ENCODE measurements at regions not wholly inside any gene's neighbourhood (a gene's known extent, or its start where the extent isn't known, plus 50 kb on each side); places are given as distances from the start of the nearest gene placed in this dataset.

DNA sequence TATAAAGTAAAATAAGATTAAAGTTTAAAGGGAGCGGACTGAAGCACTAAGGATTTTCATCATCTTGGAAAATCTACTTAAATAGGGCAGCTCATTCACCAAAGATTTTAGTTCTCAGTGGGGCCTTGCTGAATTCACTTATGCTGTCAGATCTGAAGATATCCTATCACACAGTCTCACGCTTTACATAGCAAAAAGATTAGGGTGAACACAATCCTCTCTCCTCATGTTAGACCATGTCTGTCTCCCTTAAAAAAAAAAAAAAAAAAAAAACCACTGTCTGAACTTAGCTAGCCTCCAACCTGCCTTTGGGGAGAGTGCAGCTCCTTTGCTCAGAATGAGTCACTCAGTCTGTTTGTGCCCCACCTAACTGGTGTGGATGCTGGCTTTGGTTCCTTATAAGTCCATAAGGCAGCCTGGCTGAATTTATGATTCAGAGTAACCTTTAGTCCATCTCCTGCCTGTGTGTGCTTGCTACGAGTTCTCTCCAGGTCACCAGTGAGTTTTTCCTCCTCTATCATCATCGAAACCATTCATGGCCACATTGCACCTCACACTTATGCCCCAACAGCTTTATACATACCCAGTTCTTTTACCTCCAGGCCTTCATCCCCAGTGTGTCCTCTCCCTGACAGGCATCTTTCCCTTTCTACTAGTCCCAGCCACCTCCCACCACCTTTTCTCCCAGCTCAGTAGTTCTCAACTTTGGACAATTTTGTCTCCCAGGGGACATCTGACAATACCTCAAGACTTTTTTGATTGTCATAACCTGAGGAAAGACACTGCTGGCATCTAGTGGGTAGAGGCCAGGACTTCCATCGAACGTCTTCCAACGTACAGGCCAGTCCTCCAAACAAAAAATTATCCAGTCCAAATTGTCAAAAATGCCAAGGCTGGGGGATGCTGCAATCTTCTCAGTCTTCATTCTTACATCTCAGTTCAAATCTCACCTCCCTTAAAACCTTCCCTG is 220.7 kb upstream of the EMCN start (continued):
- TF ChIP-seq, protein P1, sequence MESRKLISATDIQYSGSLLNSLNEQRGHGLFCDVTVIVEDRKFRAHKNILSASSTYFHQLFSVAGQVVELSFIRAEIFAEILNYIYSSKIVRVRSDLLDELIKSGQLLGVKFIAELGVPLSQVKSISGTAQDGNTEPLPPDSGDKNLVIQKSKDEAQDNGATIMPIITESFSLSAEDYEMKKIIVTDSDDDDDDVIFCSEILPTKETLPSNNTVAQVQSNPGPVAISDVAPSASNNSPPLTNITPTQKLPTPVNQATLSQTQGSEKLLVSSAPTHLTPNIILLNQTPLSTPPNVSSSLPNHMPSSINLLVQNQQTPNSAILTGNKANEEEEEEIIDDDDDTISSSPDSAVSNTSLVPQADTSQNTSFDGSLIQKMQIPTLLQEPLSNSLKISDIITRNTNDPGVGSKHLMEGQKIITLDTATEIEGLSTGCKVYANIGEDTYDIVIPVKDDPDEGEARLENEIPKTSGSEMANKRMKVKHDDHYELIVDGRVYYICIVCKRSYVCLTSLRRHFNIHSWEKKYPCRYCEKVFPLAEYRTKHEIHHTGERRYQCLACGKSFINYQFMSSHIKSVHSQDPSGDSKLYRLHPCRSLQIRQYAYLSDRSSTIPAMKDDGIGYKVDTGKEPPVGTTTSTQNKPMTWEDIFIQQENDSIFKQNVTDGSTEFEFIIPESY (IDR thresholded peaks at IDR 0.05; ENCODE audit: extremely low read depth, insufficient replicate concordance, low read length): no peak
- TF ChIP-seq SRF (IDR thresholded peaks at IDR 0.05; ENCODE audit: low read depth) (peak; percentile 86), ELF1 (IDR thresholded peaks at IDR 0.05; ENCODE audit: borderline replicate concordance, low read depth) (no peak), TCF7L2 (IDR thresholded peaks at IDR 0.05; ENCODE audit: borderline replicate concordance, extremely low read depth, insufficient read depth, insufficient read length) (no peak), FOSL1 (IDR thresholded peaks at IDR 0.05; ENCODE audit: low read depth) (peak; percentile 74)

GRCh38 chr4:100736641-100737451 is 219.0 kb upstream of the EMCN start:
- H2AFZ ChIP-seq (ENCODE audit: low read depth, low read length, poor library complexity, severe bottlenecking): peak overlapping the region; percentile 95
- no peak for ATAC-seq
- intact Hi-C loops (cut with micrococcal nuclease): no loop called here
- no peaks in the 10 kb centered on the region for H3K79me2 ChIP-seq (ENCODE audit: insufficient read depth, low read length)
- 0 out of 2 replicates have a peak, but pooled peaks have one; percentile 20 for TF ChIP-seq CBX3 (IDR thresholded peaks at IDR 0.05; ENCODE audit: low read depth)
- TF ChIP-seq ZNF274 (IDR thresholded peaks at IDR 0.05; ENCODE audit: low read depth, low read length): no peak
- no peak; the same call in 1 of the 2 replicates for TF ChIP-seq JUND (IDR thresholded peaks at IDR 0.05)
- TF ChIP-seq EGR1 (IDR thresholded peaks at IDR 0.05; ENCODE audit: low read depth): no peak
- TF ChIP-seq FOSL1 (IDR thresholded peaks at IDR 0.05; ENCODE audit: low read depth): peak; percentile 47; the same call in 1 of the 2 replicates
- TF ChIP-seq YY1 (IDR thresholded peaks at IDR 0.05; ENCODE audit: extremely low read depth, insufficient replicate concordance, low read depth, low read length): peak; percentile 29
- TF ChIP-seq POLR2AphosphoS5 (IDR thresholded peaks at IDR 0.05; ENCODE audit: low read depth, low read length): no peak
- TF ChIP-seq SP1 (IDR thresholded peaks at IDR 0.05; ENCODE audit: low read depth): peak; percentile 36; the same call in 1 of the 2 replicates
- DNase-seq (ENCODE audit: low read depth, low spot score): peak; percentile 31
- H3K4me3 ChIP-seq (replicated peaks in 1 of 2; ENCODE audit: low read depth in 1 of 2, low read length in 2 of 2): no peak overlapping the region
- no TSS peak for BruUV-seq (replicated peaks)
- peak overlapping the region; percentile 29; the same call in 1 of the 2 replicates for H3K4me2 ChIP-seq (ENCODE audit: low read length)
- no peaks in the 10 kb centered on the region for H4K20me1 ChIP-seq (ENCODE audit: insufficient read depth)
- H3K9me2 ChIP-seq (ENCODE audit: insufficient read depth): no peaks in the 10 kb centered on the region
- ChIA-PET POLR2A (no interaction called here), RAD21 (ENCODE audit: low non-redundant PET in 1 of 2, low total read pairs in 2 of 2, uncharacterized antibody in 2 of 2, unreplicated experiment in 2 of 2) (no interaction called here), CTCF (no interaction called here)
- H3K4me1 ChIP-seq (ENCODE audit: control insufficient read depth in 1 of 2, insufficient read depth in 2 of 2, low read length in 2 of 2): peaks cover 12 to 25% of the 10 kb centered on the region in 2 experiments
- H3K27ac ChIP-seq (ENCODE audit: low read depth, low read length): no peak overlapping the region
- H3K27me3 ChIP-seq (ENCODE audit: insufficient read depth, low read length): no peaks in the 10 kb centered on the region
- H3K36me3 ChIP-seq (ENCODE audit: control insufficient read depth in 1 of 2, insufficient read depth in 2 of 2, low read length in 2 of 2): peaks cover 0 to 4% of the 10 kb centered on the region in 2 experiments; a peak in 1 of 4 replicates
- no peak overlapping the region for H3K9ac ChIP-seq (ENCODE audit: low read length)
- H3K9me3 ChIP-seq (ENCODE audit: control insufficient read depth in 1 of 2, insufficient read depth in 1 of 2, low read depth in 1 of 2, low read length in 2 of 2): peaks cover 0 to 9% of the 10 kb centered on the region in 2 experiments; a peak in 2 of 4 replicates
